Glutamatergic neuron (in vitro differentiated cells): ENCODE measurements at regions not wholly inside any gene's neighbourhood (a gene's known extent, or its start where the extent isn't known, plus 50 kb on each side); places are given as distances from the start of the nearest gene placed in this dataset.

Experiments
- DNase-seq: peaks from one replicate; pipeline ENCODE4 v3.0.0; 2022
- H3K27ac Mint-ChIP-seq: one replicate; pipeline ENCODE4 v1.8.0; 2020; ENCODE audit warnings: mild to moderate bottlenecking, mixed read lengths, inconsistent platforms; ENCODE audit not compliant: unreplicated experiment
- H3K27me3 Mint-ChIP-seq: one replicate; pipeline ENCODE4 v1.8.0; 2020; ENCODE audit warnings: mild to moderate bottlenecking, moderate library complexity, mixed read lengths, inconsistent platforms; ENCODE audit not compliant: unreplicated experiment
- H3K36me3 Mint-ChIP-seq: one replicate; pipeline ENCODE4 v1.8.0; 2020; ENCODE audit warnings: mild to moderate bottlenecking, mixed read lengths, inconsistent platforms; ENCODE audit not compliant: unreplicated experiment
- H3K4me1 Mint-ChIP-seq: one replicate; pipeline ENCODE4 v1.8.0; 2020; ENCODE audit warnings: mild to moderate bottlenecking, low read depth, mixed read lengths, inconsistent platforms; ENCODE audit not compliant: unreplicated experiment
- H3K4me3 Mint-ChIP-seq: one replicate; pipeline ENCODE4 v1.8.0; 2020; ENCODE audit warnings: mild to moderate bottlenecking, mixed read lengths, inconsistent platforms; ENCODE audit not compliant: unreplicated experiment
- H3K9me3 Mint-ChIP-seq: one replicate; pipeline ENCODE4 v1.8.0; 2020; ENCODE audit warnings: mild to moderate bottlenecking, moderate library complexity, mixed read lengths, inconsistent platforms; ENCODE audit not compliant: unreplicated experiment
- TF ChIP-seq, protein P1 (sequence below): fragments of 200-600 bp; sonication (generic); IDR thresholded peaks from one replicate; pipeline ENCODE4 v1.5.0; 2021; ENCODE audit not compliant: partially characterized antibody, unreplicated experiment

DNA sequence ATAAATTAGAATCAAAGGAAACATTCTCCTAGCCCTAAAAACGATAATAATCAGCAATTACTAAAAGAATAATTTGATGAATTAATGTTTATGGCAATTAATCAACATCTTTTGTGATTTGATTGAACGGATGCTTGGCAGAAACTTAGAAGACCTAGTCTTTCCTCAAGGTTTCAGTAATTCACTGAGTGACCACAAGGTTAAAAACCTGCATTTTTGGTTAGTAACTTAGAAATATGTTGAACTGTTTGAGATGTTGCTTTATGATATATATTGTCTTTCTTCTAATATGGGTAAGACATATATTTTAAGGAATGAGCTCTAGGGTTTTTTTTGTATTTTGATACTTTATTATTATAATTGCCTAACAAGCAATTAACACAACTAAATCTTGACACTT is 793.0 kb upstream of the NDST4 start:
- Mint-ChIP-seq H3K27me3 (no peaks in the 10 kb centered on the region), H3K9me3 (no peaks in the 10 kb centered on the region), H3K4me1 (no peaks in the 10 kb centered on the region), H3K36me3 (no peaks in the 10 kb centered on the region), H3K27ac (no peak overlapping the region), H3K4me3 (no peak overlapping the region)
- TF ChIP-seq, protein P1, sequence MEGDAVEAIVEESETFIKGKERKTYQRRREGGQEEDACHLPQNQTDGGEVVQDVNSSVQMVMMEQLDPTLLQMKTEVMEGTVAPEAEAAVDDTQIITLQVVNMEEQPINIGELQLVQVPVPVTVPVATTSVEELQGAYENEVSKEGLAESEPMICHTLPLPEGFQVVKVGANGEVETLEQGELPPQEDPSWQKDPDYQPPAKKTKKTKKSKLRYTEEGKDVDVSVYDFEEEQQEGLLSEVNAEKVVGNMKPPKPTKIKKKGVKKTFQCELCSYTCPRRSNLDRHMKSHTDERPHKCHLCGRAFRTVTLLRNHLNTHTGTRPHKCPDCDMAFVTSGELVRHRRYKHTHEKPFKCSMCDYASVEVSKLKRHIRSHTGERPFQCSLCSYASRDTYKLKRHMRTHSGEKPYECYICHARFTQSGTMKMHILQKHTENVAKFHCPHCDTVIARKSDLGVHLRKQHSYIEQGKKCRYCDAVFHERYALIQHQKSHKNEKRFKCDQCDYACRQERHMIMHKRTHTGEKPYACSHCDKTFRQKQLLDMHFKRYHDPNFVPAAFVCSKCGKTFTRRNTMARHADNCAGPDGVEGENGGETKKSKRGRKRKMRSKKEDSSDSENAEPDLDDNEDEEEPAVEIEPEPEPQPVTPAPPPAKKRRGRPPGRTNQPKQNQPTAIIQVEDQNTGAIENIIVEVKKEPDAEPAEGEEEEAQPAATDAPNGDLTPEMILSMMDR: peak; percentile 55
- no peak for DNase-seq

DNA sequence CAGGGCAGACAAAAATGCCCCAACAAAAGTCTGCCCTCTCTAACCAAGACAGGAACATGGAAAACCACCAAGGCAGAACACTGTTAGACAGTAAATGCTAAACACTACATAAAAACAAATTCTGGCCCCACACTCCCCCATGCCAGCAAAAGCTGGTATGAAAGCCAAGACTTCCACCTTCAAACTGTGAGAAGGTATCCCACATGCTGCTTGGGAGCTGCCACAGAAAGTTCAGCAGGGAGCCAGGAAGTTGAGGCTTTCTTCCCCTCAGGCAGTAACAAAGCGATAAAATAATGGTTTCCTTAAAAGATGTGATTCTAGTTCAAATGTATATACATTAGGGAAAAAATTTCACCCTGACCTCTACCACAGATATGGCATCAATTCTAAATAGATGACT is 770.4 kb upstream of the NDST4 start:
- H3K27me3 Mint-ChIP-seq: no peaks in the 10 kb centered on the region
- H3K27ac Mint-ChIP-seq: no peak overlapping the region
- H3K4me1 Mint-ChIP-seq: no peaks in the 10 kb centered on the region
- no peak for DNase-seq
- H3K9me3 Mint-ChIP-seq: no peaks in the 10 kb centered on the region
- TF ChIP-seq, protein P1: no peak
- no peaks in the 10 kb centered on the region for H3K36me3 Mint-ChIP-seq
- no peak overlapping the region for H3K4me3 Mint-ChIP-seq

DNA sequence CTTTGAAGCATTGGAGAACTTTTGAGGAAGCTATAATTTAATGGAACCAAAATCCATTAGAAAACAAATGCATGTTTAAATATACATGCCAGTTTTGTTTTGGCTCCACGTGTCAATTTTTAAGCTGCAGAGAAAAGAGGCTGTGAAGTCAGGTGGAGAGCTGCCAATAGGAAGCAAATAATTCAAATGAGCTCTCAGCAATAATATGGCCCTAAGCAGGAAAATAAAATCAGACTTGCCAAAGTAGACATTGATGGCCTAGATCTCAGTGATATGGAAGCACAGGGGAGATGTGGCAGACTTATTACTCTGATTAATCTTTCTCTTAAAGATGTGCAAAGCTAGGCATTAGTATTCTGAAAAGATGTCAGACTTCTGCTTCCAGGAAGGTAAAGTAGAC is 769.8 kb upstream of the NDST4 start:
- no peaks in the 10 kb centered on the region for H3K4me1 Mint-ChIP-seq
- H3K27ac Mint-ChIP-seq: no peak overlapping the region
- TF ChIP-seq, protein P1: no peak
- no peaks in the 10 kb centered on the region for H3K27me3 Mint-ChIP-seq
- no peak overlapping the region for H3K4me3 Mint-ChIP-seq
- no peaks in the 10 kb centered on the region for H3K9me3 Mint-ChIP-seq
- DNase-seq: no peak
- no peaks in the 10 kb centered on the region for H3K36me3 Mint-ChIP-seq

DNA sequence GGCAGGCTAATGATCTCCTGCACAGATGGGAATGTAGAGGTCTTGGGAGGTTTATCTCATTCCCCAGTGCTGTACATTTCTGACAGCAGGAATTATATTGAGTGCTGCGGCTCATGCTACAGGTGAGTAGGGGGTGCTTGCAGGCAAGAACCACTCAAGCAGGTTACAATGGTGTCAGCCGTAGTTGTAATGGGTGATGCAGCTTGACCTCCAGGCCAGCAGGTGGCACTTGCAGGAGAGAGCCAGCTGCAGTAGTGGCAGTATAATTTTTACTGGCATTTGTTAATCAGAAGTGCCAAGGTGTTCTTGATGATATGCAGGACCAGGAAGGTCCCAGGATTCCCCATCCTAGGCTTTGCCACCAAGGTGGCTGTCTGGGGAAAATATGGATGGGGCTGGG is 759.6 kb upstream of the NDST4 start:
- no peak overlapping the region for H3K27ac Mint-ChIP-seq
- no peaks in the 10 kb centered on the region for H3K27me3 Mint-ChIP-seq
- DNase-seq: no peak
- H3K36me3 Mint-ChIP-seq: no peaks in the 10 kb centered on the region
- H3K9me3 Mint-ChIP-seq: no peaks in the 10 kb centered on the region
- H3K4me1 Mint-ChIP-seq: no peaks in the 10 kb centered on the region
- TF ChIP-seq, protein P1: no peak
- no peak overlapping the region for H3K4me3 Mint-ChIP-seq

DNA sequence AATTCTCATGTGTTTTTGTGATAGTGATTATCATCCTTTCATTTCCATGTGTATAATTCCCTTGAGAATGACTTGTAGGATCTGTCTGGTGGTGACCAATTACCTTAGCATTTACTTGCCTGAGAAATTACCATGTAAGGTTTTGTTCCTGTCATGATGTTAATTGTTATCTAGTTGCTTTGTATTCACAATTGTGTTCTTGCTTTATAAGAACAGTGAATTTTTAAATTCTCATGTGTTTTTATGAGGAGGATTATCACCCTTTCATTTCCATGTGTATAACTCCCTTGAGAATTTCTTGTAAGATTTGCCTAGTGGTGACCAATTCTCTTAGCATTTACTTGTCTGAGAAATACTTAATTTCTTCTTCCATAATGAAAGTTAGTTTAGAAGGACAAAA is 758.2 kb upstream of the NDST4 start:
- H3K27me3 Mint-ChIP-seq: no peaks in the 10 kb centered on the region
- no peak for DNase-seq
- no peak overlapping the region for H3K27ac Mint-ChIP-seq
- H3K4me1 Mint-ChIP-seq: no peaks in the 10 kb centered on the region
- H3K9me3 Mint-ChIP-seq: no peaks in the 10 kb centered on the region
- H3K36me3 Mint-ChIP-seq: no peaks in the 10 kb centered on the region
- TF ChIP-seq, protein P1: no peak
- H3K4me3 Mint-ChIP-seq: no peak overlapping the region
